Naive thymus-derived CD4-positive, alpha-beta T cell (primary cell): ENCODE measurements at regions not wholly inside any gene's neighbourhood (a gene's known extent, or its start where the extent isn't known, plus 50 kb on each side); places are given as distances from the start of the nearest gene placed in this dataset.

ENCODE experiments used
- ATAC-seq: fragments of 150-1000 bp; cut with Tn5 transposase; 2 replicates; pipeline ENCODE4 v1.10.0; 2021; ENCODE audit warnings: mild to moderate bottlenecking, moderate library complexity
- CTCF ChIA-PET: fragments of 350-600 bp; sonication (Branson Sonifier 250); formaldehyde crosslinking; loops from one replicate; lab custom pipeline; 2021; ENCODE audit warnings: antibody characterized with exemption; lab: Charles Lee
- POLR2A ChIA-PET: fragments of 350-600 bp; sonication (Branson Sonifier 250); formaldehyde crosslinking; loops from one replicate; lab custom pipeline; 2021; ENCODE audit warnings: antibody characterized with exemption, inconsistent platforms; lab: Charles Lee
- DNase-seq, 9 donors: peaks; one replicate each; pipeline versions ENCODE4 v3.0.0 to v3.0.0-alpha.2; 2020 to 2022; ENCODE audit warnings: mixed read lengths in 1 of 9
- H3K27ac ChIP-seq: one replicate; pipeline ENCODE4 v1.7.0; 2013; ENCODE audit warnings: mild to moderate bottlenecking, low read depth, low read length, moderate library complexity
- H3K27me3 ChIP-seq, 2 donors: one replicate each; pipeline ENCODE4 v1.7.0; 2013; ENCODE audit warnings: low read length in 2 of 2, mild to moderate bottlenecking in 2 of 2, moderate library complexity in 2 of 2; ENCODE audit not compliant: control insufficient read depth in 2 of 2, insufficient read depth in 2 of 2
- H3K36me3 ChIP-seq, 3 experiments: 1 replicate in 2 of 3; 2 replicates in 1 of 3; pipeline ENCODE4 v1.7.0; 2013; ENCODE audit warnings: low read length in 3 of 3, mild to moderate bottlenecking in 3 of 3, moderate library complexity in 1 of 3; ENCODE audit not compliant: insufficient read depth in 3 of 3, control insufficient read depth in 2 of 3
- H3K4me1 ChIP-seq, 2 donors: one replicate each; pipeline ENCODE4 v1.7.0; 2013; ENCODE audit warnings: low read length in 2 of 2, mild to moderate bottlenecking in 2 of 2, moderate library complexity in 1 of 2; ENCODE audit not compliant: control insufficient read depth in 2 of 2, insufficient read depth in 2 of 2
- H3K4me3 ChIP-seq: 2 replicates; pipeline ENCODE4 v1.7.0; 2013; ENCODE audit warnings: mild to moderate bottlenecking, low read length
- H3K9me3 ChIP-seq, 3 experiments: 1 replicate in 2 of 3; 2 replicates in 1 of 3; pipeline ENCODE4 v1.7.0; 2013; ENCODE audit warnings: low read length in 3 of 3; ENCODE audit not compliant: control insufficient read depth in 2 of 3
- H3K27ac Mint-ChIP-seq, 9 donors: one replicate each; pipeline ENCODE4 v1.8.0; 2020 to 2022; ENCODE audit warnings: mixed read lengths in 9 of 9, mild to moderate bottlenecking in 8 of 9, moderate library complexity in 5 of 9, inconsistent platforms in 2 of 9
- H3K27me3 Mint-ChIP-seq, 5 donors: one replicate each; pipeline ENCODE4 v1.8.0; 2021 to 2022; ENCODE audit warnings: mixed read lengths in 5 of 5, mild to moderate bottlenecking in 1 of 5
- H3K36me3 Mint-ChIP-seq, 5 donors: one replicate each; pipeline ENCODE4 v1.8.0; 2020 to 2022; ENCODE audit warnings: mixed read lengths in 5 of 5, mild to moderate bottlenecking in 3 of 5, inconsistent platforms in 1 of 5
- H3K4me1 Mint-ChIP-seq, 7 donors: one replicate each; pipeline ENCODE4 v1.8.0; 2020 to 2022; ENCODE audit warnings: mixed read lengths in 7 of 7, mild to moderate bottlenecking in 3 of 7, inconsistent platforms in 1 of 7
- H3K4me3 Mint-ChIP-seq, 10 donors: one replicate each; pipeline ENCODE4 v1.8.0; 2020 to 2022; ENCODE audit warnings: mild to moderate bottlenecking in 10 of 10, mixed read lengths in 10 of 10, moderate library complexity in 6 of 10, inconsistent platforms in 2 of 10
- H3K9me3 Mint-ChIP-seq, 11 donors: one replicate each; pipeline ENCODE4 v1.8.0; 2020 to 2022; ENCODE audit warnings: mixed read lengths in 11 of 11, mild to moderate bottlenecking in 4 of 11, inconsistent platforms in 1 of 11, moderate library complexity in 1 of 11
- intact Hi-C, 2 donors: fragments of 100-400 bp; cut with micrococcal nuclease; formaldehyde crosslinking; loops; one replicate each; pipeline ENCODE4 v1.15.1; 2023

GRCh38 chr4:181776264-181777054, 466.7 kb upstream of the TENM3 start:
- DNase-seq, result no peak
- intact Hi-C loops, result no loop called here
- Histone ChIP-seq H3K9me3 (no peaks in the 10 kb centered on the region), H3K27ac (no peak overlapping the region), H3K4me1 (no peaks in the 10 kb centered on the region), H3K27me3 (no peaks in the 10 kb centered on the region), H3K36me3 (no peaks in the 10 kb centered on the region), H3K4me3 (no peak overlapping the region)
- no peaks in the 10 kb centered on the region for H3K27me3 Mint-ChIP-seq
- no peaks in the 10 kb centered on the region for H3K36me3 Mint-ChIP-seq
- ChIA-PET POLR2A (no interaction called here), CTCF (no interaction called here)
- peaks cover 0 to 28% (median 7%) of the 10 kb centered on the region in 11 donors for H3K9me3 Mint-ChIP-seq
- H3K4me1 Mint-ChIP-seq, result no peaks in the 10 kb centered on the region
- no peak overlapping the region for H3K4me3 Mint-ChIP-seq
- no peak for ATAC-seq
- H3K27ac Mint-ChIP-seq, result no peak overlapping the region

- ATAC-seq, result no peak
- no peaks in the 10 kb centered on the region for H3K27me3 ChIP-seq
- H3K4me1 Mint-ChIP-seq, result no peaks in the 10 kb centered on the region
- CTCF ChIA-PET, result no interaction called here
- no peaks in the 10 kb centered on the region for H3K4me1 ChIP-seq
- H3K9me3 Mint-ChIP-seq, result peaks cover 0 to 29% (median 7%) of the 10 kb centered on the region in 11 donors
- H3K27ac Mint-ChIP-seq, result no peak overlapping the region
- POLR2A ChIA-PET, result no interaction called here
- DNase-seq, result no peak
- H3K27ac ChIP-seq, result no peak overlapping the region
- no peak overlapping the region for H3K4me3 Mint-ChIP-seq
- H3K36me3 ChIP-seq, result no peaks in the 10 kb centered on the region
- H3K36me3 Mint-ChIP-seq, result no peaks in the 10 kb centered on the region
- H3K9me3 ChIP-seq, result no peaks in the 10 kb centered on the region
- no peak overlapping the region for H3K4me3 ChIP-seq
- no peaks in the 10 kb centered on the region for H3K27me3 Mint-ChIP-seq
- intact Hi-C loops, result no loop called here
Measured at GRCh38 chr4:181777518-181777917, 465.7 kb upstream of the TENM3 start.

- CTCF ChIA-PET, result no interaction called here
- intact Hi-C loops, result no loop called here
Measured at GRCh38 chr4:181784881-181785280, 458.3 kb upstream of the TENM3 start.

GRCh38 chr4:181792641-181793040, 450.6 kb upstream of the TENM3 start:
- intact Hi-C loops, result no loop called here
- Histone ChIP-seq H3K4me3 (no peak overlapping the region), H3K4me1 (no peaks in the 10 kb centered on the region), H3K36me3 (no peaks in the 10 kb centered on the region), H3K9me3 (no peaks in the 10 kb centered on the region), H3K27ac (no peak overlapping the region), H3K27me3 (no peaks in the 10 kb centered on the region)
- DNase-seq (no peak), ATAC-seq (no peak)
- ChIA-PET POLR2A (no interaction called here), CTCF (no interaction called here)
- Mint-ChIP-seq H3K36me3 (no peaks in the 10 kb centered on the region), H3K4me3 (no peak overlapping the region), H3K4me1 (no peaks in the 10 kb centered on the region), H3K27me3 (no peaks in the 10 kb centered on the region), H3K27ac (no peak overlapping the region), H3K9me3 (peaks cover 0 to 29% (median 10%) of the 10 kb centered on the region in 11 donors)

More at GRCh38 chr4:181784881-181785280, 458.3 kb upstream of the TENM3 start:
- H3K36me3 Mint-ChIP-seq, result no peaks in the 10 kb centered on the region
- H3K9me3 Mint-ChIP-seq, result peaks cover 3 to 42% (median 9%) of the 10 kb centered on the region in 11 donors
- H3K36me3 ChIP-seq, result no peaks in the 10 kb centered on the region
- H3K4me1 Mint-ChIP-seq, result no peaks in the 10 kb centered on the region
- no peaks in the 10 kb centered on the region for H3K4me1 ChIP-seq
- no peak for DNase-seq
- POLR2A ChIA-PET, result no interaction called here
- H3K27me3 ChIP-seq, result no peaks in the 10 kb centered on the region
- H3K27ac ChIP-seq, result no peak overlapping the region
- H3K27ac Mint-ChIP-seq, result no peak overlapping the region
- H3K9me3 ChIP-seq, result no peaks in the 10 kb centered on the region
- peaks cover 0 to 4% (median 0%) of the 10 kb centered on the region in 5 donors for H3K27me3 Mint-ChIP-seq
- no peak overlapping the region for H3K4me3 ChIP-seq
- no peak overlapping the region for H3K4me3 Mint-ChIP-seq
- ATAC-seq, result no peak

GRCh38 chr4:181793096-181793495, 450.1 kb upstream of the TENM3 start:
- Histone ChIP-seq H3K4me3 (no peak overlapping the region), H3K9me3 (no peaks in the 10 kb centered on the region), H3K27ac (no peak overlapping the region), H3K4me1 (no peaks in the 10 kb centered on the region), H3K27me3 (no peaks in the 10 kb centered on the region), H3K36me3 (no peaks in the 10 kb centered on the region)
- ChIA-PET CTCF (no interaction called here), POLR2A (no interaction called here)
- Mint-ChIP-seq H3K36me3 (no peaks in the 10 kb centered on the region), H3K4me1 (no peaks in the 10 kb centered on the region), H3K27me3 (no peaks in the 10 kb centered on the region), H3K27ac (no peak overlapping the region), H3K9me3 (peaks cover 0 to 28% (median 9%) of the 10 kb centered on the region in 11 donors), H3K4me3 (no peak overlapping the region)
- DNase-seq, result no peak
- intact Hi-C loops, result no loop called here
- ATAC-seq, result no peak

- Histone ChIP-seq H3K4me1 (no peaks in the 10 kb centered on the region), H3K4me3 (no peak overlapping the region), H3K27ac (no peak overlapping the region), H3K36me3 (no peaks in the 10 kb centered on the region), H3K9me3 (no peaks in the 10 kb centered on the region), H3K27me3 (no peaks in the 10 kb centered on the region)
- H3K27me3 Mint-ChIP-seq, result no peaks in the 10 kb centered on the region
- H3K4me1 Mint-ChIP-seq, result no peaks in the 10 kb centered on the region
- H3K9me3 Mint-ChIP-seq, result peaks cover 0 to 28% (median 9%) of the 10 kb centered on the region in 11 donors
- POLR2A ChIA-PET, result interaction anchor here (0.5 kb wide), 1 partner anchor 32 kb away, joined by 3 read pairs; no protein-coding TSS in a partner anchor
- no peak overlapping the region for H3K4me3 Mint-ChIP-seq
- no peak for ATAC-seq
- H3K27ac Mint-ChIP-seq, result no peak overlapping the region
- no peak for DNase-seq
- intact Hi-C loops, result no loop called here
- CTCF ChIA-PET, result no interaction called here
- H3K36me3 Mint-ChIP-seq, result no peaks in the 10 kb centered on the region
Measured at GRCh38 chr4:181796502-181796901, 446.7 kb upstream of the TENM3 start.

GRCh38 chr4:181798536-181798935, 444.7 kb upstream of the TENM3 start:
- Histone ChIP-seq H3K4me1 (no peaks in the 10 kb centered on the region), H3K27ac (no peak overlapping the region), H3K27me3 (no peaks in the 10 kb centered on the region), H3K36me3 (no peaks in the 10 kb centered on the region), H3K4me3 (no peak overlapping the region), H3K9me3 (no peaks in the 10 kb centered on the region)
- ATAC-seq (no peak), DNase-seq (no peak)
- Mint-ChIP-seq H3K27ac (no peak overlapping the region), H3K4me1 (no peaks in the 10 kb centered on the region), H3K4me3 (no peak overlapping the region), H3K9me3 (peaks cover 0 to 28% (median 9%) of the 10 kb centered on the region in 11 donors), H3K27me3 (no peaks in the 10 kb centered on the region), H3K36me3 (no peaks in the 10 kb centered on the region)
- CTCF ChIA-PET, result no interaction called here
- intact Hi-C loops, result no loop called here
- POLR2A ChIA-PET, result no interaction called here
